ENCODE measurements at regions not wholly inside any gene's neighbourhood (a gene's known extent, or its start where the extent isn't known, plus 50 kb on each side); places are given as distances from the start of the nearest gene placed in this dataset.

GRCh38 chr3:18964640-18965039 lies 183.7 kb upstream of the KCNH8 start:
- no peak overlapping the region for H3K4me3 ChIP-seq (ENCODE audit: severe bottlenecking)

GRCh38 chr3:18951333-18951732 lies 197.0 kb upstream of the KCNH8 start:
- TF ChIP-seq CTCF (IDR thresholded peaks at IDR 0.05; ENCODE audit: poor library complexity, severe bottlenecking) = no peak
- H3K4me3 ChIP-seq (ENCODE audit: severe bottlenecking) = no peak overlapping the region
- DNase-seq (ENCODE audit: low spot score) (no peak), ATAC-seq (ENCODE audit: low read depth) (no peak)
- no peak overlapping the region for H3K27ac ChIP-seq (ENCODE audit: poor library complexity, severe bottlenecking)
- no peaks in the 10 kb centered on the region for H3K27me3 ChIP-seq (ENCODE audit: insufficient read depth, poor library complexity, severe bottlenecking)
- no peaks in the 10 kb centered on the region for H3K36me3 ChIP-seq (ENCODE audit: low read depth)
- H3K9me3 ChIP-seq (ENCODE audit: severe bottlenecking) = peaks cover 3% of the 10 kb centered on the region
- H3K4me1 ChIP-seq (ENCODE audit: insufficient read depth, poor library complexity, severe bottlenecking) = no peaks in the 10 kb centered on the region

More at GRCh38 chr3:18964640-18965039, 183.7 kb upstream of the KCNH8 start:
- no peak for TF ChIP-seq CTCF (IDR thresholded peaks at IDR 0.05; ENCODE audit: poor library complexity, severe bottlenecking)
- DNase-seq (ENCODE audit: low spot score) (no peak), ATAC-seq (ENCODE audit: low read depth) (no peak)
- peaks cover 2% of the 10 kb centered on the region for H3K9me3 ChIP-seq (ENCODE audit: severe bottlenecking)
- H3K27ac ChIP-seq (ENCODE audit: poor library complexity, severe bottlenecking) = no peak overlapping the region
- no peaks in the 10 kb centered on the region for H3K36me3 ChIP-seq (ENCODE audit: low read depth)
- H3K4me1 ChIP-seq (ENCODE audit: insufficient read depth, poor library complexity, severe bottlenecking) = no peaks in the 10 kb centered on the region
- no peaks in the 10 kb centered on the region for H3K27me3 ChIP-seq (ENCODE audit: insufficient read depth, poor library complexity, severe bottlenecking)

- H3K9me3 ChIP-seq (ENCODE audit: severe bottlenecking) = peaks cover 3% of the 10 kb centered on the region
- peak; percentile 16 for TF ChIP-seq CTCF (IDR thresholded peaks at IDR 0.05; ENCODE audit: poor library complexity, severe bottlenecking)
- no peak overlapping the region for H3K4me3 ChIP-seq (ENCODE audit: severe bottlenecking)
- H3K27me3 ChIP-seq (ENCODE audit: insufficient read depth, poor library complexity, severe bottlenecking) = no peaks in the 10 kb centered on the region
- ATAC-seq (ENCODE audit: low read depth) (peak; percentile 71; the same call in 2 of the 3 replicates), DNase-seq (ENCODE audit: low spot score) (no peak)
- H3K36me3 ChIP-seq (ENCODE audit: low read depth) = no peaks in the 10 kb centered on the region
- H3K27ac ChIP-seq (ENCODE audit: poor library complexity, severe bottlenecking) = no peak overlapping the region
- no peaks in the 10 kb centered on the region for H3K4me1 ChIP-seq (ENCODE audit: insufficient read depth, poor library complexity, severe bottlenecking)
Observed at GRCh38 chr3:18946524-18946923, 201.8 kb upstream of the KCNH8 start.

GRCh38 chr3:18937574-18937973 lies 210.7 kb upstream of the KCNH8 start:
- Histone ChIP-seq H3K27me3 (ENCODE audit: insufficient read depth, poor library complexity, severe bottlenecking) (no peaks in the 10 kb centered on the region), H3K4me3 (ENCODE audit: severe bottlenecking) (no peak overlapping the region), H3K36me3 (ENCODE audit: low read depth) (no peaks in the 10 kb centered on the region), H3K27ac (ENCODE audit: poor library complexity, severe bottlenecking) (no peak overlapping the region), H3K4me1 (ENCODE audit: insufficient read depth, poor library complexity, severe bottlenecking) (no peaks in the 10 kb centered on the region), H3K9me3 (ENCODE audit: severe bottlenecking) (no peaks in the 10 kb centered on the region)
- no peak for ATAC-seq (ENCODE audit: low read depth)
- DNase-seq (ENCODE audit: low spot score) = no peak
- no peak for TF ChIP-seq CTCF (IDR thresholded peaks at IDR 0.05; ENCODE audit: poor library complexity, severe bottlenecking)

GRCh38 chr3:18919158-18919557 lies 229.2 kb upstream of the KCNH8 start:
- H3K27ac ChIP-seq (ENCODE audit: poor library complexity, severe bottlenecking) = no peak overlapping the region
- DNase-seq (ENCODE audit: low spot score) (no peak), ATAC-seq (ENCODE audit: low read depth) (no peak)
- H3K36me3 ChIP-seq (ENCODE audit: low read depth) = no peaks in the 10 kb centered on the region
- H3K27me3 ChIP-seq (ENCODE audit: insufficient read depth, poor library complexity, severe bottlenecking) = no peaks in the 10 kb centered on the region
- H3K4me1 ChIP-seq (ENCODE audit: insufficient read depth, poor library complexity, severe bottlenecking) = no peaks in the 10 kb centered on the region
- no peak overlapping the region for H3K4me3 ChIP-seq (ENCODE audit: severe bottlenecking)
- no peaks in the 10 kb centered on the region for H3K9me3 ChIP-seq (ENCODE audit: severe bottlenecking)
- TF ChIP-seq CTCF (IDR thresholded peaks at IDR 0.05; ENCODE audit: poor library complexity, severe bottlenecking) = no peak

Measured in RWPE2 (cell line).